ENCODE measurements at regions not wholly inside any gene's neighbourhood (a gene's known extent, or its start where the extent isn't known, plus 50 kb on each side); places are given as distances from the start of the nearest gene placed in this dataset.

DNA sequence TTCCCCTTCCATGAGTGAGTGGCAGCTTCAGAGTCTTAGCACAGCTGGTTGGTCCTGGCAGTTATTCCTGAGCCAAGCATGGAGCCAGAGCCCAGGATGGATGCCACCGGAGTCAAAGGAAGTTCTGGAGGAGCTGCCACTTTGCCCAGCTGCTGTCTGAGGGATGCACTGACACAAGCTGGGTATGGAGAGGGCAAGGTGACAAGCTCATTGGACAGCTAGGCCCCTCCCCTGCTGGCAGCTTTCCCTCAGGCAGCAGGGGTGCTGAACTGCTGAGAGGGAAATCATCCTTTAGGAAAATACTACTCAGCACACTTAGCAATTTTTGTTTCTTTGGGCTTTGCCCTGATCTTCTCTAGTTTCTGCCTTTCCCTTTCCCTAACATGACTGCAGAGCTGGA, 99.3 kb upstream of the SESN3 start:
- no peak for DNase-seq (ENCODE audit: low read depth, low spot score)
- Histone ChIP-seq H3K27ac (ENCODE audit: low read length) (no peak overlapping the region), H3K27me3 (ENCODE audit: control insufficient read depth, insufficient read depth, low read length) (no peaks in the 10 kb centered on the region), H3K4me1 (ENCODE audit: control insufficient read depth, insufficient read depth, low read length) (0 out of 2 replicates have a peak, but pooled peaks cover 1% of the 10 kb centered on the region), H3K9me3 (ENCODE audit: control insufficient read depth, insufficient read depth, low read length) (no peaks in the 10 kb centered on the region), H3K4me3 (ENCODE audit: low read length) (no peak overlapping the region), H3K36me3 (ENCODE audit: control insufficient read depth, insufficient read depth, low read length) (no peaks in the 10 kb centered on the region; the same call in 1 of the 2 replicates)
- no CpG with 5 or more reads among the region's 1 CpG for WGBS (ENCODE audit: insufficient coverage, insufficient read length)

DNA sequence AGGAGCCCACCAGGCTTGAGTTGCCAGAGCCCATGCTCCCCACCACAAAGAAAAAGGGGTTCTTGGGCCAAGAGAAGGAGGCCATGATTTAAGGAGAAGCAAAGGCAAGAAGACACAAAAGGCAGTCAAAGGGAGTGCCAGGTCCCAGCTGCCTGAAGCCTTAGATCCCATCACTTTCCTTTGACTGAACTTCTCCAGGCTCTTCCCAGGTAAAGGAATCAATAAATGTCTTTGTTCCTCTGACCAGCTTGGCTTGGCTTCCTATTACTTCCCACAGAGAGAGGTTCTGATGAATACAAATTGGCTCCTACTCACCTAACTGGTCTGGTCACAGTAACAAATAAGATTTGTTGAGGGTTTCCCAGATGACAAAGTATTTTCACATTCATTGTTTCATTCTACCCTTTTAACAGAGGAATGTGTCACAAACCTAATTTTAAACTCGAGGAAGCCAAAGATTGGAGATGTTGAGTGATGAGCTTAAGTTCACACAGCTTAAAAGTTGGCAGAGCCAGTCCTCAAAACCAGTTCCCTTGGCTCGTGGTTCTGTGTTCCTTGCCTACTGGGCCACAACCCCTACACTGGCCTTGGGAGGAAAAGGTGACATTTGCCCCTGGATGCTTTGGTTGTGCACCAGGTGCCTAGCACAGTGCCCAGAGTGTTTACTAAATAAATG, 96.4 kb upstream of the SESN3 start:
- no CpG with 5 or more reads among the region's 2 CpGs for WGBS (ENCODE audit: insufficient coverage, insufficient read length)
- H3K4me3 ChIP-seq (ENCODE audit: low read length): no peak overlapping the region
- H3K27me3 ChIP-seq (ENCODE audit: control insufficient read depth, insufficient read depth, low read length): no peaks in the 10 kb centered on the region
- H3K9me3 ChIP-seq (ENCODE audit: control insufficient read depth, insufficient read depth, low read length): no peaks in the 10 kb centered on the region
- 0 out of 2 replicates have a peak, but pooled peaks cover 1% of the 10 kb centered on the region for H3K4me1 ChIP-seq (ENCODE audit: control insufficient read depth, insufficient read depth, low read length)
- DNase-seq (ENCODE audit: low read depth, low spot score): no peak
- no peaks in the 10 kb centered on the region; the same call in 1 of the 2 replicates for H3K36me3 ChIP-seq (ENCODE audit: control insufficient read depth, insufficient read depth, low read length)
- H3K27ac ChIP-seq (ENCODE audit: low read length): no peak overlapping the region

DNA sequence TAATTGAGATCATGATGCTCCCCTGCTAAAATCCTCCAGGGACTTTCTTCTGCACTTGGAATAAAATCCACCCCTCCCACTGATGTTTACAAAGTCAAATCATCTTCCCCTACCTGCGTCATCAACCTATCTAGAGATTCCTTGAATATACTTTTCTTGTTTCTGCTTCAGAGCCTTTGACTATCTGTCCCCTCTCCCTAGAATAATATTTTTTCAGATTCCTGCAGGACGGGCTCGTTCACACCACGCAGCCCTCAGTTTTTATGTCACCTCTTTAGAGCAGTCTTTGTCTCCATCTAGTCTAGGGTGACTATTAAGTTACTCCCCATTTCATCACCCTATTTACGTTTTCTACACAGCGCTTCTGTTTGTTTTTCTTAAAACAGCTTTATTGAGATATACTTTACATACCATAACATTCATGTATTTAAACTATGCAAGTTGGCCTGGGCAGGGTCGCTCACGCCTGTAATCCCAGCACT, 94.8 kb upstream of the SESN3 start:
- WGBS (ENCODE audit: insufficient coverage, insufficient read length): no CpG with 5 or more reads among the region's 8 CpGs
- H3K27me3 ChIP-seq (ENCODE audit: control insufficient read depth, insufficient read depth, low read length): no peaks in the 10 kb centered on the region
- H3K9me3 ChIP-seq (ENCODE audit: control insufficient read depth, insufficient read depth, low read length): no peaks in the 10 kb centered on the region
- H3K4me1 ChIP-seq (ENCODE audit: control insufficient read depth, insufficient read depth, low read length): 0 out of 2 replicates have a peak, but pooled peaks cover 1% of the 10 kb centered on the region
- DNase-seq (ENCODE audit: low read depth, low spot score): no peak
- H3K27ac ChIP-seq (ENCODE audit: low read length): no peak overlapping the region
- no peak overlapping the region for H3K4me3 ChIP-seq (ENCODE audit: low read length)
- no peaks in the 10 kb centered on the region for H3K36me3 ChIP-seq (ENCODE audit: control insufficient read depth, insufficient read depth, low read length)

GRCh38 chr11:95324826-95325225, 93.8 kb upstream of the SESN3 start:
- DNase-seq (ENCODE audit: low read depth, low spot score): no peak
- no CpG with 5 or more reads among the region's 1 CpG for WGBS (ENCODE audit: insufficient coverage, insufficient read length)
- H3K4me1 ChIP-seq (ENCODE audit: control insufficient read depth, insufficient read depth, low read length): no peaks in the 10 kb centered on the region
- H3K36me3 ChIP-seq (ENCODE audit: control insufficient read depth, insufficient read depth, low read length): no peaks in the 10 kb centered on the region
- no peaks in the 10 kb centered on the region for H3K9me3 ChIP-seq (ENCODE audit: control insufficient read depth, insufficient read depth, low read length)
- H3K27me3 ChIP-seq (ENCODE audit: control insufficient read depth, insufficient read depth, low read length): no peaks in the 10 kb centered on the region
- no peak overlapping the region for H3K4me3 ChIP-seq (ENCODE audit: low read length)
- no peak overlapping the region for H3K27ac ChIP-seq (ENCODE audit: low read length)

GRCh38 chr11:95322539-95322938, 91.5 kb upstream of the SESN3 start:
- no peaks in the 10 kb centered on the region for H3K9me3 ChIP-seq (ENCODE audit: control insufficient read depth, insufficient read depth, low read length)
- no peaks in the 10 kb centered on the region for H3K36me3 ChIP-seq (ENCODE audit: control insufficient read depth, insufficient read depth, low read length)
- H3K4me3 ChIP-seq (ENCODE audit: low read length): no peak overlapping the region
- H3K27me3 ChIP-seq (ENCODE audit: control insufficient read depth, insufficient read depth, low read length): no peaks in the 10 kb centered on the region
- no peak for DNase-seq (ENCODE audit: low read depth, low spot score)
- no peak overlapping the region for H3K27ac ChIP-seq (ENCODE audit: low read length)
- no peaks in the 10 kb centered on the region for H3K4me1 ChIP-seq (ENCODE audit: control insufficient read depth, insufficient read depth, low read length)

GRCh38 chr11:95318498-95318897, 87.5 kb upstream of the SESN3 start:
- no peak for DNase-seq (ENCODE audit: low read depth, low spot score)
- H3K4me3 ChIP-seq (ENCODE audit: low read length): no peak overlapping the region
- H3K4me1 ChIP-seq (ENCODE audit: control insufficient read depth, insufficient read depth, low read length): no peaks in the 10 kb centered on the region
- H3K9me3 ChIP-seq (ENCODE audit: control insufficient read depth, insufficient read depth, low read length): no peaks in the 10 kb centered on the region
- H3K27ac ChIP-seq (ENCODE audit: low read length): no peak overlapping the region
- H3K36me3 ChIP-seq (ENCODE audit: control insufficient read depth, insufficient read depth, low read length): no peaks in the 10 kb centered on the region
- H3K27me3 ChIP-seq (ENCODE audit: control insufficient read depth, insufficient read depth, low read length): no peaks in the 10 kb centered on the region

DNA sequence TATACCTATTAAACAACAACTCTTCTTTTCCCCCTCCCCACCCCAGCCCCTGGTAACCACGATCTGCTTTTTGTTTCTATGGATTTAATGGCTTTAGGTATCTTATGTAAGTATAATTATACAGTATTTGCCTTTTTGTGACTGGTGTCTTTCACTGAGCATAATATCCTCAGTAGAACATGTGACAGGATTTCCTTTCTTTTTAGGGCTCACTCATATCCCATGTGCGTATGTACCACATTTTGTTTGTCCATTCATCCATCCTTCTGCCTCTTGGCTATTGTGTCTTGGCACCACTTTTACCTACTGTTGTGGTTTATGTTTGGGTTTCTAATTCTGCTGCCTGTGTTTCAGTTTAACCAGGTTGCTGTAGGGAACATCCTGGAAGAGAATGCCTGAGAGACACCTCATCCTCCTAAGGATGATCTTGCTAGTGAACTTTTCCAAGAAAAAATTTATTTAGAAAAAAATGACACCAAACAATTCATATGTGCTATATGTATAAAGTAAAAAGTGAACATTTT, 77.6 kb upstream of the SESN3 start:
- Histone ChIP-seq H3K9me3 (ENCODE audit: control insufficient read depth, insufficient read depth, low read length) (no peaks in the 10 kb centered on the region), H3K27me3 (ENCODE audit: control insufficient read depth, insufficient read depth, low read length) (no peaks in the 10 kb centered on the region), H3K4me3 (ENCODE audit: low read length) (no peak overlapping the region), H3K4me1 (ENCODE audit: control insufficient read depth, insufficient read depth, low read length) (no peaks in the 10 kb centered on the region), H3K27ac (ENCODE audit: low read length) (no peak overlapping the region), H3K36me3 (ENCODE audit: control insufficient read depth, insufficient read depth, low read length) (no peaks in the 10 kb centered on the region)
- DNase-seq (ENCODE audit: low read depth, low spot score): no peak
- WGBS (ENCODE audit: insufficient coverage, insufficient read length): no CpG with 5 or more reads among the region's 2 CpGs

- Histone ChIP-seq H3K9me3 (ENCODE audit: control insufficient read depth, insufficient read depth, low read length) (no peaks in the 10 kb centered on the region), H3K36me3 (ENCODE audit: control insufficient read depth, insufficient read depth, low read length) (no peaks in the 10 kb centered on the region), H3K27ac (ENCODE audit: low read length) (no peak overlapping the region), H3K4me1 (ENCODE audit: control insufficient read depth, insufficient read depth, low read length) (no peaks in the 10 kb centered on the region), H3K4me3 (ENCODE audit: low read length) (no peak overlapping the region), H3K27me3 (ENCODE audit: control insufficient read depth, insufficient read depth, low read length) (no peaks in the 10 kb centered on the region)
- no CpG with 5 or more reads among the region's 1 CpG for WGBS (ENCODE audit: insufficient coverage, insufficient read length)
- no peak for DNase-seq (ENCODE audit: low read depth, low spot score)
Measured at GRCh38 chr11:95307286-95307685, 76.3 kb upstream of the SESN3 start.

DNA sequence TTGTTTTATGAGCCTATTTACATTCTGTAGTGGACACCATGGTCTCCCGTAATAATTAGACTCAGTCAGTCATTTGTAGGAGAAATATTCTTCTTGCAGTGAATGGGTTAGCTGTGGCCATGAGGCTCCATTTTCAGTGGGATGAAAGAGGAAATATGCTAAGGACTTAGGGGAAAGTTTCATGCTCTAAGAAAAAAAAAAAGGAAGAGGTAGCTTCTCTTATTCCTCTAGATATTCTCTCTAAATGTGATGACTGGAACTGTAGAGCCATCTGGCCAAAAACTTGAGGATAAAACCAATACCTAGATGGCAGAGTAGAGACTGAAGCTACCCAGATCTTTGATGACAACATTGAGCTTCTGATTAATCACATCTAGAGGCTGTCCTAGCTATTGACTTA, 75.8 kb upstream of the SESN3 start:
- no peak overlapping the region for H3K4me3 ChIP-seq (ENCODE audit: low read length)
- no peaks in the 10 kb centered on the region for H3K4me1 ChIP-seq (ENCODE audit: control insufficient read depth, insufficient read depth, low read length)
- H3K36me3 ChIP-seq (ENCODE audit: control insufficient read depth, insufficient read depth, low read length): no peaks in the 10 kb centered on the region
- no peaks in the 10 kb centered on the region for H3K27me3 ChIP-seq (ENCODE audit: control insufficient read depth, insufficient read depth, low read length)
- DNase-seq (ENCODE audit: low read depth, low spot score): no peak
- WGBS (ENCODE audit: insufficient coverage, insufficient read length): no CpG with 5 or more reads among the region's 1 CpG
- H3K9me3 ChIP-seq (ENCODE audit: control insufficient read depth, insufficient read depth, low read length): no peaks in the 10 kb centered on the region
- no peak overlapping the region for H3K27ac ChIP-seq (ENCODE audit: low read length)

GRCh38 chr11:95306123-95306522, 75.1 kb upstream of the SESN3 start:
- no peaks in the 10 kb centered on the region for H3K9me3 ChIP-seq (ENCODE audit: control insufficient read depth, insufficient read depth, low read length)
- no peaks in the 10 kb centered on the region for H3K27me3 ChIP-seq (ENCODE audit: control insufficient read depth, insufficient read depth, low read length)
- no peaks in the 10 kb centered on the region for H3K4me1 ChIP-seq (ENCODE audit: control insufficient read depth, insufficient read depth, low read length)
- WGBS (ENCODE audit: insufficient coverage, insufficient read length): no CpG with 5 or more reads among the region's 3 CpGs
- no peak for DNase-seq (ENCODE audit: low read depth, low spot score)
- H3K4me3 ChIP-seq (ENCODE audit: low read length): no peak overlapping the region
- H3K27ac ChIP-seq (ENCODE audit: low read length): no peak overlapping the region
- no peaks in the 10 kb centered on the region for H3K36me3 ChIP-seq (ENCODE audit: control insufficient read depth, insufficient read depth, low read length)

DNA sequence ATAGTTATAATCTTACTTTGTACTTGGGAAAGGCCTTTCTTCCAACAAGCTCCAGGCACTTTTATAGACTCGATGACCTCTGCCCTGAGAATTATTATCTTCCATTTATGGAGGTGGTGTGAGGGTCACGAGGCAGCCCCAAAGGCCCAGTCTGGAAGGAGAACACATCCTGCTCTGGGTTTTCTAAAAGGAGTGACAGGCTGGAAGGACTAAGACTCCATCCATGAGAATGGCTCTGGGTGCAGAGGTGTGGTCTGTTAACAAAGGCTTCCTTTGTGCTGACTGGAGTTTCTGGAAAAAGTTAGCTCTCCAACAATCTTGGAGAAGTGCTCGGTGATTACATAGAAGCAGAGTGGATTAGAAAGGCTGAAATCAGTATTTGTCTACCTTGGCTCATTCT, 74.7 kb upstream of the SESN3 start:
- no peak overlapping the region for H3K27ac ChIP-seq (ENCODE audit: low read length)
- no peaks in the 10 kb centered on the region for H3K27me3 ChIP-seq (ENCODE audit: control insufficient read depth, insufficient read depth, low read length)
- WGBS (ENCODE audit: insufficient coverage, insufficient read length): no CpG with 5 or more reads among the region's 3 CpGs
- H3K36me3 ChIP-seq (ENCODE audit: control insufficient read depth, insufficient read depth, low read length): no peaks in the 10 kb centered on the region
- DNase-seq (ENCODE audit: low read depth, low spot score): no peak
- H3K4me3 ChIP-seq (ENCODE audit: low read length): no peak overlapping the region
- H3K9me3 ChIP-seq (ENCODE audit: control insufficient read depth, insufficient read depth, low read length): no peaks in the 10 kb centered on the region
- no peaks in the 10 kb centered on the region for H3K4me1 ChIP-seq (ENCODE audit: control insufficient read depth, insufficient read depth, low read length)

Measured in iPS DF 6.9 (cell line).